ENCODE measurements at regions not wholly inside any gene's neighbourhood (a gene's known extent, or its start where the extent isn't known, plus 50 kb on each side); places are given as distances from the start of the nearest gene placed in this dataset.

GRCh38 chr5:103774721-103775120 is 212.1 kb upstream of the NUDT12 start:
- in situ Hi-C loops (cut with MboI; ENCODE audit: low pct_unique_long_range_greater_than_20kb, low sequenced_read_pairs, unreplicated experiment): no loop called here
- no peak for DNase-seq (ENCODE audit: low spot score)
- TF ChIP-seq CTCF (IDR thresholded peaks at IDR 0.05; ENCODE audit: extremely low read depth, insufficient read depth, missing control alignments): no peak

- no peak for TF ChIP-seq CTCF (IDR thresholded peaks at IDR 0.05; ENCODE audit: extremely low read depth, insufficient read depth, missing control alignments)
- in situ Hi-C loops (cut with MboI; ENCODE audit: low pct_unique_long_range_greater_than_20kb, low sequenced_read_pairs, unreplicated experiment): no loop called here
- DNase-seq (ENCODE audit: low spot score): no peak
These were observed 209.7 kb upstream of the NUDT12 start for GRCh38 chr5:103772248-103772647.

GRCh38 chr5:103764403-103764802 is 201.8 kb upstream of the NUDT12 start:
- TF ChIP-seq CTCF (IDR thresholded peaks at IDR 0.05; ENCODE audit: extremely low read depth, insufficient read depth, missing control alignments): no peak
- DNase-seq (ENCODE audit: low spot score): no peak
- in situ Hi-C loops (cut with MboI; ENCODE audit: low pct_unique_long_range_greater_than_20kb, low sequenced_read_pairs, unreplicated experiment): no loop called here

- no peak for DNase-seq (ENCODE audit: low spot score)
- in situ Hi-C loops (cut with MboI; ENCODE audit: low pct_unique_long_range_greater_than_20kb, low sequenced_read_pairs, unreplicated experiment): no loop called here
- TF ChIP-seq CTCF (IDR thresholded peaks at IDR 0.05; ENCODE audit: extremely low read depth, insufficient read depth, missing control alignments): no peak
These were observed 196.4 kb upstream of the NUDT12 start for GRCh38 chr5:103758996-103759395.

- in situ Hi-C loops (cut with MboI; ENCODE audit: low pct_unique_long_range_greater_than_20kb, low sequenced_read_pairs, unreplicated experiment): no loop called here
- DNase-seq (ENCODE audit: low spot score): no peak
- TF ChIP-seq CTCF (IDR thresholded peaks at IDR 0.05; ENCODE audit: extremely low read depth, insufficient read depth, missing control alignments): no peak
These were observed 193.4 kb upstream of the NUDT12 start for GRCh38 chr5:103755974-103756373.

- DNase-seq (ENCODE audit: low spot score): no peak
- no peak for TF ChIP-seq CTCF (IDR thresholded peaks at IDR 0.05; ENCODE audit: extremely low read depth, insufficient read depth, missing control alignments)
- in situ Hi-C loops (cut with MboI; ENCODE audit: low pct_unique_long_range_greater_than_20kb, low sequenced_read_pairs, unreplicated experiment): no loop called here
These were observed 182.9 kb upstream of the NUDT12 start for GRCh38 chr5:103745353-103746065.
